Heart right ventricle (tissue), 16 donors: ENCODE measurements at regions not wholly inside any gene's neighbourhood (a gene's known extent, or its start where the extent isn't known, plus 50 kb on each side); places are given as distances from the start of the nearest gene placed in this dataset.
"Not testable (repeated sequence)": the region's sequence is repeated elsewhere in the genome, so short reads cannot be mapped to it uniquely, and the experiment has no call there.

ENCODE experiments used
- ATAC-seq, 8 donors: fragments of 200-7000 bp; cut with Tn5 transposase; one replicate each; pipeline ENCODE4 v1.9.1; 2020; ENCODE audit warnings: mild to moderate bottlenecking in 8 of 8, moderate library complexity in 8 of 8, moderate number of reproducible peaks in 1 of 8
- DNase-seq, 2 donors: peaks; one replicate each; pipeline ENCODE4 v3.0.0-alpha.2; 2020
- H3K27ac ChIP-seq, 10 donors: fragments of 200-600 bp; sonication (generic) in 2 of 10; one replicate each; pipeline versions ENCODE4 v1.5.0 to v1.8.0; 2020 to 2022; ENCODE audit warnings: mild to moderate bottlenecking in 3 of 10
- H3K27me3 ChIP-seq, 7 donors: fragments of 200-600 bp; one replicate each; pipeline ENCODE4 v1.8.0; 2021 to 2022; ENCODE audit warnings: mild to moderate bottlenecking in 2 of 7
- H3K36me3 ChIP-seq, 9 donors: fragments of 200-600 bp; sonication (generic) in 1 of 9; one replicate each; pipeline versions ENCODE4 v1.5.0 to v1.8.0; 2020 to 2022; ENCODE audit warnings: mild to moderate bottlenecking in 2 of 9
- H3K4me1 ChIP-seq, 9 donors: fragments of 200-600 bp; sonication (generic) in 1 of 9; one replicate each; pipeline versions ENCODE4 v1.5.0 to v1.8.0; 2020 to 2022; ENCODE audit warnings: mild to moderate bottlenecking in 4 of 9
- H3K4me3 ChIP-seq, 10 donors: fragments of 200-600 bp; sonication (generic) in 2 of 10; one replicate each; pipeline versions ENCODE4 v1.5.0 to v1.8.0; 2020 to 2022; ENCODE audit warnings: mild to moderate bottlenecking in 7 of 10, moderate library complexity in 2 of 10
- H3K9me3 ChIP-seq, 11 donors: fragments of 200-600 bp in 10 of 11; sonication (generic) in 2 of 11; one replicate each; pipeline versions ENCODE4 v1.5.0 to v1.8.0; 2013 to 2022; ENCODE audit warnings: mild to moderate bottlenecking in 2 of 11, control low read depth in 1 of 11, moderate library complexity in 1 of 11
- WGBS, 2 donors: extraction: QIAGEN DNeasy Blood & Tissue Kit; methylation state at CpG; one replicate each; pipeline ENCODE4 v1.1.7; 2013; ENCODE audit warnings: inconsistent platforms in 1 of 2; 5-methylcytosine and 5-hydroxymethylcytosine counted together
- intact Hi-C, 10 donors: fragments of 100-400 bp; cut with DNase I; formaldehyde crosslinking; loops; one replicate each; pipeline versions ENCODE4 v1.11.1 to v1.14.2; 2022
- donor health status: Arrhythmogenic right ventricular cardiomyopathy.
- donor health status: ischemic (EF 13 %, LVEDD 7.1; RV severe dilation, severe dysfunction).
- donor health status: healthy with polysubstance abuse.
- donor health status: DM: no; HTN: yes; CAD: no.
- donor health status: DM: no; HTN: no; CAD: no.
- donor health status: ischemic (EF 25% LVEDD 6.9; RV normal size, moderate dysfunction).
- donor health status: ischemic (EF 25% LVEDD 5.7; RV mildly dilated, moderate dysfunction).
- donor health status: healthy.
- donor health status: DM: yes; HTN: yes; CAD: no.
- donor health status: Ischemic cardiomyopathy.
- donor health status: ischemic (EF 35%, LVEDD 5.7; RV mildly dilated, moderate dysfunction).
- donor health status: nonischemic (EF 11% LVEDD 7.7; RV severe dilation, severe dysfunction).
- donor health status: DM: yes; HTN: yes; CAD: no.
- donor health status: PGD.
- donor health status: ischemic (EF 29% LVEDD 5.4; RV normal size, mild dysfunction).
- donor health status: nonischemic (EF 23%, LVEDD 6.1; RV moderate dilation, normal function).

DNA sequence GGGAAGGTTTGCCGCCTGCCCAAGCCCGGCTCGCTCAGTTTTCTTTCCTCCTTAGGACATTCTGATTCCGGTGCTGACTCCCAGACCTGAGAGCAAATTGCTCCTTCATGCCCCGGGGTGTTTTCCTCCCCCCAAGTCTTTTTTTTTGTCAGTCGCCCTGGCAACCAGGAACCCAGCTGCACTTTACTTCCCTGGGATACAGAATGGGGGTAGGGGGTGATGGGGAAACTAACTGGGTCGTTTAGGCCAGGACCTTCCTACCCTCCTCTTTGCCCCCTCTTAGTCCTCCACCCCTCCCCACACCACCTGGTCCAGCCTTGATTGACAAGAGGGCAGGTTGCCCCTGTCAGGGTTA, 87.5 kb upstream of the ADGRE5 start:
- peaks cover 0 to 17% (median 6%) of the 10 kb centered on the region in 7 donors for H3K27me3 ChIP-seq
- H3K9me3 ChIP-seq, H3K4me3 ChIP-seq, ATAC-seq, H3K36me3 ChIP-seq, DNase-seq, intact Hi-C loops, H3K4me1 ChIP-seq, H3K27ac ChIP-seq: not testable (repeated sequence)
- 40 to 43% methylated on average over 7 of the region's 7 CpGs for WGBS, 2 donors

GRCh38 chr19:14293101-14293815, 87.3 kb upstream of the ADGRL1 start:
- intact Hi-C loops, DNase-seq, H3K4me1 ChIP-seq, H3K9me3 ChIP-seq, H3K36me3 ChIP-seq, H3K27ac ChIP-seq: not testable (repeated sequence)
- H3K27me3 ChIP-seq = peaks cover 0 to 17% (median 6%) of the 10 kb centered on the region in 7 donors
- peak overlapping the region in 1 of 10 donors; percentile 26 for H3K4me3 ChIP-seq
- 13 to 17% methylated on average over 22 to 23 of the region's 26 CpGs for WGBS, 2 donors
- ATAC-seq = peak in 2 of 8 donors; percentile 43 to 53

DNA sequence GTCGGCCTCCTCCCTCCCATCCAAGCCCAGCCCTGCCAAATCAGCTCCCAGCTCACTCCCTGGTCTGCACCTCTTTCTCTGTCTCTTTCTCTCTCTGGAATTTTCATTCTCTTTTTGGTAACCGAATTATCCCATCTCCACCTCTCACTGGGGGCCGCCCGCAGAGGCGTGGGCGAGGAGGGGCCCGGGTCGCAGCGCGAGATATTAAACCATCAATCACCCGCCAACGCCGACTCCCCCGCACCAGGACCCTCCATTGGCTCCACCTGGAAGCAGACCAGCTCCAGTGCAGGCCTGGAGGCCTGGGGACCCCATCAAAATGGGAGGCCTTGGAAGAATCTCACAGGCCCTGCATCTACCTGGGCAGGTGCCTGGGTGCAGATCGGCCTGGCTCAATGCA, 83.8 kb upstream of the ADGRL1 start:
- H3K27ac ChIP-seq, DNase-seq, H3K9me3 ChIP-seq, H3K4me1 ChIP-seq, H3K36me3 ChIP-seq, H3K4me3 ChIP-seq, ATAC-seq: not testable (repeated sequence)
- intact Hi-C loops = loop anchor here in 2 of 10 donors (5.0 to 10.0 kb wide), 2 partner anchors 135 to 143 kb away; no protein-coding TSS in a partner anchor
- 70 to 73% methylated on average over 15 of the region's 15 CpGs for WGBS, 2 donors
- H3K27me3 ChIP-seq = peaks cover 0 to 17% (median 6%) of the 10 kb centered on the region in 7 donors

DNA sequence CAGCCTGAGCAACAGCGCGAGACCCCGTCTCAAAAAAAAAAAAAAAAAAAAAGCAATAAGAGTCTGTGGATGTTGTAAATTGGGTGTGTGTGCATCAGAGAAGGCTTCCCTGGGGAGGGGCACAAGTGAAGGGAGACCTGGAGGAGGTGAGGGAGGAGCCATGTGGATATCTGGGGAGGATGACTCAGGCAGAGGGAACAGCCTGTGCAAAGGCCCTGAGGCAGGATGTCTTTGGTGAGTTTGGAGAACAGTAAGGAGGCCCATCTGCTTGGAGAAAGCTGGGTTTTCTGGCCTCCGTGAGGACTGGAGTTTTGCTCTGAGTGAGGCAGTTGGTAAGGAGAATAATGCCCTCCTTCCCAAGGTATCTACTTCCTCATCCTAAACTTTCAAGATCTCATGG, 81.9 kb upstream of the ADGRL1 start:
- not testable (repeated sequence) for H3K9me3 ChIP-seq, H3K4me3 ChIP-seq, H3K27ac ChIP-seq, ATAC-seq, DNase-seq, H3K36me3 ChIP-seq
- WGBS, 2 donors = 94% methylated on average over 3 to 4 of the region's 4 CpGs
- peaks cover 0 to 13% (median 0%) of the 10 kb centered on the region in 9 donors for H3K4me1 ChIP-seq
- intact Hi-C loops = loop anchor here in 2 of 10 donors (5.0 to 10.0 kb wide), 2 partner anchors 133 to 141 kb away; no protein-coding TSS in a partner anchor
- peaks cover 0 to 13% (median 4%) of the 10 kb centered on the region in 7 donors for H3K27me3 ChIP-seq

DNA sequence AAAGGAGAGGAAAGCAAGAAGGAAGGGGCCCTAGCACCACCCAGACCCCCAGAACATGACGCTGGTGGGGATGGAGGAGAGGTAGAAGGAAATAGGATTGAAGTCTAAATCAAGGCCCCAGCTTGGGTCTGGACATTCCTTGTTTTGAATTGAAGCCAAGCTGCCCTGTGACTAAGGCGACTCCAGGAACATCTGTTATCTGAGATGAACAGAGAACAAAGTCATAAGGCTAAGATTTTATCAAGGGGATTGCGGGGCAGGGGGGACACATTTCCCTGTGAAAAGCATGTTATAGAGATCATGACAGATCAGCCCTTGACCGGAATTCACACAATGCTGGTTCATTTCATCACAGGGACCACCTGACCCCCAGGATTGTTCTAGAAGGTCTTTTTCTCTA, 80.6 kb upstream of the ADGRL1 start:
- not testable (repeated sequence) for ATAC-seq, H3K36me3 ChIP-seq, DNase-seq, H3K27ac ChIP-seq, H3K9me3 ChIP-seq, H3K27me3 ChIP-seq, H3K4me3 ChIP-seq
- 39 to 47% methylated on average over 4 of the region's 4 CpGs for WGBS, 2 donors
- peaks cover 0 to 13% (median 0%) of the 10 kb centered on the region in 9 donors for H3K4me1 ChIP-seq
- intact Hi-C loops = loop anchor here in 2 of 10 donors (5.0 to 10.0 kb wide), 2 partner anchors 132 to 139 kb away; no protein-coding TSS in a partner anchor

- H3K27me3 ChIP-seq, ATAC-seq, H3K4me3 ChIP-seq, H3K9me3 ChIP-seq, H3K27ac ChIP-seq, H3K36me3 ChIP-seq, DNase-seq: not testable (repeated sequence)
- 94 to 98% methylated on average over 9 of the region's 9 CpGs for WGBS, 2 donors
- intact Hi-C loops = loop anchor here in 2 of 10 donors (5.0 to 10.0 kb wide), 2 partner anchors 131 to 138 kb away; no protein-coding TSS in a partner anchor
- H3K4me1 ChIP-seq = peaks cover 0 to 13% (median 0%) of the 10 kb centered on the region in 9 donors
Observed at GRCh38 chr19:14285726-14286125, 79.8 kb upstream of the ADGRL1 start.

DNA sequence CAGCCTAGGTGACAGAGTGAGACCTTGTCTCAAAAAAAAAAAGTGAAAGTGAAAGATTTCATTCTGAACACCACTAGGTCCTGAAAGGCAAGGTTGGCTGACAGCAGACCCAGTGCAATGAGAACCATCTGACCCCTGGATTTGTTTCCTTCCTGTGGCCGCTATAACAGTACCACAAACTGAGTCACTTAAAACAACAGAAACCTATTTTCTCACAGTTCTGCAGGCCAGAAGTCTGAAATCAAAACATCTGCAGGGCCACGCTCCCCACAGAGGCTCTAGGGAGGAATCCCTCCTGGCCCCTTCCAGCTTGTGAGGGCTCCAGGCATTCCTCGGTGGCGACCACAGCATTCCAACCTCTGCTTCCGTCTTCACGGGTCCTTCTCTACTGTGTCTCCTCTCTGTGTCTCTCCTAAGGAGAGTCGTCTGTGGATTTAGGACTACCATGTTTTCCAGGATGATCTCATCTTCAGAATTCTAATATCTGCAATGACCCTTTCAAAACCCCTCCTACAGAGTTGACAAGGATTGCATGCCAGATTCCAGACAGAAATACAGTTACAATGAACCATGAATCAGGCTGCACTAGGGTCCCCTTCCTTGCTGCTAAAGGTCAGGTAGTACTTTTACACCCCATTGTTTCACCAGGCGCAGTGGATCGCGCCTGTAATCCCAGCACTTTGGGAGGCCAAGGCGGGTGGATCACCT, 78.0 kb upstream of the ADGRL1 start:
- H3K36me3 ChIP-seq, H3K4me3 ChIP-seq, H3K9me3 ChIP-seq, H3K27me3 ChIP-seq: not testable (repeated sequence)
- intact Hi-C loops = loop anchor here in 1 of 10 donors (10.0 kb wide), 1 partner anchor 129 kb away; no protein-coding TSS in a partner anchor
- WGBS, 2 donors = 56 to 57% methylated on average over 11 of the region's 11 CpGs
- peak in 7 of 8 donors; percentile 33 to 79 (median 53) for ATAC-seq
- Histone ChIP-seq H3K27ac (peak overlapping the region in 1 of 10 donors; percentile 39), H3K4me1 (peaks cover 0 to 13% (median 0%) of the 10 kb centered on the region in 9 donors)
- peak in 1 of 2 donors; percentile 25 for DNase-seq

GRCh38 chr19:14279270-14279669, 73.3 kb upstream of the ADGRL1 start:
- ATAC-seq, H3K9me3 ChIP-seq, H3K36me3 ChIP-seq, DNase-seq, H3K27ac ChIP-seq, H3K4me3 ChIP-seq, intact Hi-C loops: not testable (repeated sequence)
- Histone ChIP-seq H3K4me1 (peaks cover 0 to 11% (median 0%) of the 10 kb centered on the region in 9 donors), H3K27me3 (peaks cover 0 to 39% (median 4%) of the 10 kb centered on the region in 7 donors)
- WGBS, 2 donors = 74 to 75% methylated on average over 4 of the region's 4 CpGs
